GM19324 (cell line): ENCODE measurements at regions not wholly inside any gene's neighbourhood (a gene's known extent, or its start where the extent isn't known, plus 50 kb on each side); places are given as distances from the start of the nearest gene placed in this dataset.

Experiments
- ATAC-seq: cut with Tn5 transposase; IDR thresholded peaks from one replicate; pipeline ENCODE4 v1.9.1; 2021; ENCODE audit warnings: mild to moderate bottlenecking, moderate library complexity; ENCODE audit not compliant: unreplicated experiment, low FRiP score

GRCh38 chr6:22975079-22975478, 405.7 kb downstream of the HDGFL1 start:
- no peak for ATAC-seq

- no peak for ATAC-seq
These were observed 411.1 kb downstream of the HDGFL1 start for GRCh38 chr6:22980446-22980845.

DNA sequence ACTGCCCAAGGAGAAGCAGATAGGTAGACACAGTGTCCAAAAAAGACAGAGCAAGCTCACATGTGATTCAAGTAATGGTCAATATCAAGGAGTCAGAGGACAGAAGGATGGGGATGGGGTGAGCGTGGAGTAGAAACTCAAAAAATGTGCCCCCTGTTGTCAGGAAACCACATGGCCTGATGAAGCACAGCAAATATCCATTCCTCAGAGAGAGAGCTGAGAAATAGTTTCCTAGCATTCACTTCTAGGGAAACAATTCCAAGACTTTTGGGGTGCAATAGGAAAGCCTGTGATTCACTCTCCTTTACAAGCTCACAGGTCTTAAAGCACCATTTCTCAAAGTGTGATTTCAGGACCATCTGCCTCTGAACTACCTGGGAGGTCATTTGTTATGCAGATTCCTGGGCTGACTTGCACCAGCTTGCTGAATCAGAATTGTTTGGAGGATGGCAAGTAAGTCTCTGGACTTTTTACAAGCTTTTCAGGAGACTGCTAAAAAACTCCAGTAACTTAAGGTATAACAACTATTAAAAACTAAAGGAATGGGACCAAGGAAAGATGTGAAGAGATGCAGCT, 432.8 kb downstream of the HDGFL1 start:
- no peak for ATAC-seq

DNA sequence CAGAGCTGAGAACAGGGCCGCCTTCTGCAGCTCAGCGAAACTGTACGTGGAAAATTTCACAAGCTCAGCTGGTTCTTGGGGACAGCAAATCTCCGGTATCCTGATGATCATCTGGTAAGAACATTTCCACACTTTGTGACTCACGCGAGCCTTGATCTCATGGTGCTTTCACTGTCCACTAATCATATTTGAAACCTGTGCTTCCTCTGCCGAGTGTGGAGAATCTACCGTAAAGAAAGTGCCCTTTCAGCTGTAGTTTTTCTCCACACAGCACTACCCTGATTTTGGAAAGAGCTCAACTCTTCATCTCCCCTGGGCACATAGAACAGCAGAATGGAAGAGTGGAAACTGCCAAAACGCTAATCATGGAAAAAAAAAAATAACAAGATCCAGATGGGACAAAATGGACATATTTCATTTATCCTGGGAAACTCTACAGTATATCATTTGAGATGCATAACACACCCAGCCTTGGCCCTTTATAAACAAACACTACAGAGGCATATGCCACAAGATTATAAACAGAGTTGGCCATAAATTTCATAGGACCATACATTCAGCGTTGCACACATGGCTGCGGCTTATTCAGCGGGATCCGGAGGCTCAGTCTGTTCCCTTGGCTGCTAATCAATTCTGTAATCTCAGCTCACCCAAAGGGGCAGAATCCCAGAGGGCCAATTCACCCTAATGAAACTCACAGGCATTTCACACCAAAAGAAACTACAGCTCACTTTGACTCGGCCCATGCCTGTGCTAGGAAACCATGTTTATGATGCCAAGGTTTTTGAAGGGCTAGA, 434.5 kb downstream of the HDGFL1 start:
- no peak for ATAC-seq

DNA sequence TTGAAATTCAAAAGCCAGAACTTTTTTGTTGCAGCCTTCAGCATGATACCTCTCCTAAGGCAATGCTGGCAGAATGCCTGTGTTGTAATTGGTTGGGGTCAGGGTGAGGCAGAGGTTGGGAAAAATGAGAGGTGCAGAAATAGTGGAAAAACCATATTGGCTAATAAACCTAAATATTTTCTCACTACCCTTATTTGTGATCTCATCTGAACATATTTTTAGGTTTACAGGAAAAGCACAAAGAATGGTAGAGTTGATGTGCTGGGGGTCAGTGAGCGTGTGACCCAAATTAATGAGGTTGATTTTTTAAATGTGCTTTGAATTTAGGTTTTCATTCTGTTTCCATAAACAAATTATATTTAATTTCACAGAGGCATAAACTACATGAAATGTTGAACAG, 437.3 kb downstream of the HDGFL1 start:
- no peak for ATAC-seq

GRCh38 chr6:23011615-23012014, 442.2 kb downstream of the HDGFL1 start:
- ATAC-seq: no peak

- ATAC-seq: no peak
These were observed 444.4 kb downstream of the HDGFL1 start for GRCh38 chr6:23013776-23014175.

DNA sequence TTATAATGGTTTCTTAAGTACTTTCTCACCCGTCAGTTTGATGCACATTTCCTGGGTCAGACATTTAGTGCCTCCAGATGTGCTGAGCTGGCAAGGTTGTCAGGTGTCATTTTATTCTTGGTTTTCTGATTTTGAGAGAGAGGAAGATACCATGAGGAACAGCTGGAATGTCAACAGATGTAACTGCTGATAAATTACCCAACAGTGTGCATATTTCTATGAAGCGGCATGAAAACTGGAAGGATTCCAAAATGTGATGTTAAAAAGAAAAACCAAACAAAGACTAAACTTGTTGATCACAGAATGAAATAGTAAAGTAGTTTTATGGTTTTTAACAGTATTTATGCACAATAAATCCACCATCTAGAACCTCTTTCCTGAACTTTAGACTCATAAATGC, 447.3 kb downstream of the HDGFL1 start:
- ATAC-seq: no peak

GRCh38 chr6:23021487-23021886, 452.1 kb downstream of the HDGFL1 start:
- no peak for ATAC-seq

- no peak for ATAC-seq
These were observed 457.9 kb downstream of the HDGFL1 start for GRCh38 chr6:23027281-23027680.

GRCh38 chr6:23031986-23032385, 462.6 kb downstream of the HDGFL1 start:
- no peak for ATAC-seq

DNA sequence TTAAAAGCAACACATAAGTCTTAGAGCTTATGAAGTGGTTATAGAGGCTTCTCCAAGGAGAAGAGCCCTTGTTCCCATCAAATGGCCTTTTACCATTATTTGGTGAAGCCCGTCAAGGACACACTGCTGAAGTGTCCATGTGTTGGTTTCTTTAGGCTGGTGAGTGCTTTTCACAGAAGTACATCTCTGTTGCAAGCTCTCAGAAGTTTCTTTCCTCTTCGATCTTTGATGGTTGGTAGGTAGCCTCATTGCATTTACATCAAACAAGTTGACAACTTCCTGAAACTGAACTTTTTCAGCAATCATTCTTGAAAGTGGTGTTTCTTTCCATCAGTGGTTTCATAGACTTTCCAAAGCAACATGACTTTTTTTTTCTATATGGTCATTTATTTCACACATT, 465.6 kb downstream of the HDGFL1 start:
- no peak for ATAC-seq

DNA sequence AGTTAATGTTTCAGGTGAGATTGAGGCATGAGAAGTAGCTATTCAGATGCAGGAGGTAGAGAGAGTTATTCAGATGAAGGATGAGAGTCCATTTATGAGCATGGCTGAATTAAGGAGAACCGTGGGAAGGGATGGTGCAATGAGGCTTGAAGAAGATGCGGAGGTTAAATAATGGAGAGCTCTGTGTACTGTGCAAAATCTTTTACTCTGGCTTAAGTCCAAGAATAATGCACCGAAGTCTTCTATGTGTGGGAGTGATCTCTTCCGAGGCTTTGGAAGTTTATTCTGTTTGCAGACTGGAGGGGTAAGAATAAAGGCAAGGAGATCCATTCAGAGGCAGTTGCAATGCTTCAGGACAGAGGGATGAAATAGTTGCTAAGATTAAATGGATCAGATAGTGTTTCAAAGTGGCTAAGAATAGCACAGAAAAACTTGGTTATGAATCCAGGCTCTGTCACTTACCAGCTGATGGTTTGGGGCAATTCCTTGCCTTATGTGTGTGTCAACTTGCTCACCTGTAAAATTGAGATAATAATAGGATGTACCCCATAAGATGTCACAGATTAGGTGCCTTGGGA, 467.1 kb downstream of the HDGFL1 start:
- no peak for ATAC-seq

DNA sequence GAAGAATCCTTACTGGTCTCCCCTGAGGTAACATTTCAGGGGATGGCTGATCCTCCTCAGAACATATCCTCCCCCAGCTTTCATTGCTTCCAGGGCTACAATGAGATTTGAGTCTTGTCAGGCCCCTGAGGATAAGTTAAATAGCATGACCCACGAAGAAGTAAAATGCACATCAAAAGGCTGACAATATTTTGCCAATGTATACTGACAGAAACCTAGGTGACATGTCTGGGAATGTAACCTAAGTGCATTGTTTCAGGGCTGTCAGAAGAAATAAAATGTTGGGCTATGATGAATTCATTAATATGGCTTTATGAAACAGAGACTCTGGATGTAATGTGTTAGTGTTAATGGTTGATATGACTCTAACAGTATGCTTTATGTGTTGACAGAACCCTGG, 471.5 kb downstream of the HDGFL1 start:
- ATAC-seq: no peak

GRCh38 chr6:23045280-23045679, 475.9 kb downstream of the HDGFL1 start:
- ATAC-seq: no peak

DNA sequence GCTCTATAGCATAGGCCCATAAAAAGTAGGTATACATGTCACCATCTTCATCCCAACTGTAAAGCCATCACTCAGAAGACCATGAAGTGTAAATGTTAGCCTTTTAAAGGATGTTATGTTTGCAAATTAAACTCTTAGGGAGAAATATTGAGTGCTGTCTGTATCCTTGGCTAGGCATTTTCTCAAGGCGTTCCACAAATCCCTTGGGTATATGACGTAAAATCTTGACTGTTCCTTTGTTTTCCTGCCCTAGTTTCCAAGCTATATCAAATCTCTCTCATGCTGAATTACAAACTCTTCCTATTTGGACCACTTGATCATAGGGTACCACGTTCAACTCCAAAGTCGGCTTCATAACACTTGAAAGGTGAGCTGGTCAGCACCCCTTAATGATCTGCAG, 486.2 kb downstream of the HDGFL1 start:
- ATAC-seq: no peak

GRCh38 chr6:23073821-23074220, 504.5 kb downstream of the HDGFL1 start:
- ATAC-seq: no peak

- ATAC-seq: no peak
These were observed 508.4 kb downstream of the HDGFL1 start for GRCh38 chr6:23077772-23078171.

GRCh38 chr6:23081701-23082100, 512.3 kb downstream of the HDGFL1 start:
- no peak for ATAC-seq

DNA sequence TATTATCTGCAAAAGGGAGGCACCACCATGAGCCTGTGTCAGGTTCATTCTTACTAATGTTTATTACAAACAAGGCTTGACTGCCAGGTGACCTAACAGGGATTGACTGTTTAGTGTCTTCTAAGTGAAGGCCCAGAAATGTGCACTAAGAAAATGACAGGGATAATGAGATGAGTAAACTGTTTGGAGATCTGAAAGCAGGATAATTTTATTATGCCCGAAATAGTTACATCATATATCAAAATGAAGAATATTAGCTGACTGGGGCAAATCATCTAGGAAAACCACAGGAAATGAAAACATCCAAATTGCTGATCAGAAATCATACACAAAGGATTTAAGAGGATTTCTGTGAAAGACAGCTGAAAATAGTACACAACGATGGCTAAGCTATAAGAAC, 516.7 kb downstream of the HDGFL1 start:
- no peak for ATAC-seq

GRCh38 chr6:23087471-23087870, 518.1 kb downstream of the HDGFL1 start:
- ATAC-seq: no peak

DNA sequence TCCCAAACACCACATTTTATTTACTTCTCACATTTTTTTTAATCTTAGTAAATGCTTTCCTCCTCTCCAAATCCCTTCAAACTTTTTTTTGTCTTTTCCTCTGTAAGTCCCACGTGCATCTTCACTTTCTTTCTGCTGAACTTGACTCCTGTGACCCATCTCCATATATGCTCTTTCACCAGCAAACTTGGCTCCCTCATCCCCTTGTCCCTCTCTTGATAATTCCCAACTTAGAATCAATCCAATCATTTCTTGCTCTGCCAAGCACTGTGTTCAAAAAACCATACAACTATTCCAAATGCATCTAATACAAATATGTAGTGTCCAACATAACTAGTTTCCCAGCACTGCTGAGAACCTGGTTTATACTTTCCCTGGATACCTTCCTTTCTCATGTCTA, 519.4 kb downstream of the HDGFL1 start:
- no peak for ATAC-seq
